MM.1S (cell line): ENCODE measurements at regions not wholly inside any gene's neighbourhood (a gene's known extent, or its start where the extent isn't known, plus 50 kb on each side); places are given as distances from the start of the nearest gene placed in this dataset.

Source experiments
- EZH2 ChIP-seq: fragments of 300-600 bp; sonication (generic); optimal IDR thresholded peaks from 2 replicates; pipeline ENCODE3; 2017; ENCODE audit warnings: low read depth, mild to moderate bottlenecking, antibody characterized with exemption, low read length, mixed read lengths
- TF ChIP-seq, protein P1 (sequence below): fragments of 300-600 bp; sonication (generic); IDR thresholded peaks from 2 replicates; pipeline ENCODE4 v1.5.1; 2016; ENCODE audit warnings: antibody characterized with exemption, low read length, mixed read lengths

- TF ChIP-seq, protein P1, sequence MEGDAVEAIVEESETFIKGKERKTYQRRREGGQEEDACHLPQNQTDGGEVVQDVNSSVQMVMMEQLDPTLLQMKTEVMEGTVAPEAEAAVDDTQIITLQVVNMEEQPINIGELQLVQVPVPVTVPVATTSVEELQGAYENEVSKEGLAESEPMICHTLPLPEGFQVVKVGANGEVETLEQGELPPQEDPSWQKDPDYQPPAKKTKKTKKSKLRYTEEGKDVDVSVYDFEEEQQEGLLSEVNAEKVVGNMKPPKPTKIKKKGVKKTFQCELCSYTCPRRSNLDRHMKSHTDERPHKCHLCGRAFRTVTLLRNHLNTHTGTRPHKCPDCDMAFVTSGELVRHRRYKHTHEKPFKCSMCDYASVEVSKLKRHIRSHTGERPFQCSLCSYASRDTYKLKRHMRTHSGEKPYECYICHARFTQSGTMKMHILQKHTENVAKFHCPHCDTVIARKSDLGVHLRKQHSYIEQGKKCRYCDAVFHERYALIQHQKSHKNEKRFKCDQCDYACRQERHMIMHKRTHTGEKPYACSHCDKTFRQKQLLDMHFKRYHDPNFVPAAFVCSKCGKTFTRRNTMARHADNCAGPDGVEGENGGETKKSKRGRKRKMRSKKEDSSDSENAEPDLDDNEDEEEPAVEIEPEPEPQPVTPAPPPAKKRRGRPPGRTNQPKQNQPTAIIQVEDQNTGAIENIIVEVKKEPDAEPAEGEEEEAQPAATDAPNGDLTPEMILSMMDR: no peak
- TF ChIP-seq EZH2: no peak
These were observed 57.0 kb upstream of the CDCA7L start for GRCh38 chr7:22002726-22003125.
